IPS-18c (cell line): ENCODE measurements at regions not wholly inside any gene's neighbourhood (a gene's known extent, or its start where the extent isn't known, plus 50 kb on each side); places are given as distances from the start of the nearest gene placed in this dataset.

ENCODE experiments used
- H3K4me3 ChIP-seq: 2 replicates; pipeline ENCODE4 v1.7.0; 2013; ENCODE audit warnings: low read depth, mild to moderate bottlenecking, low read length, moderate library complexity; ENCODE audit not compliant: insufficient read depth
- H3K9me3 ChIP-seq: one replicate; pipeline ENCODE4 v1.6.1; 2013; ENCODE audit warnings: mild to moderate bottlenecking, low read length, moderate library complexity; ENCODE audit not compliant: control insufficient read depth, insufficient read depth

GRCh38 chr2:160650196-160651118 lies 156.8 kb upstream of the RBMS1 start:
- Histone ChIP-seq H3K9me3 (no peaks in the 10 kb centered on the region), H3K4me3 (no peak overlapping the region)

GRCh38 chr2:160651416-160652200 lies 158.0 kb upstream of the RBMS1 start:
- H3K9me3 ChIP-seq: no peaks in the 10 kb centered on the region
- no peak overlapping the region for H3K4me3 ChIP-seq

GRCh38 chr2:160652236-160652635 lies 158.6 kb upstream of the RBMS1 start:
- Histone ChIP-seq H3K9me3 (no peaks in the 10 kb centered on the region), H3K4me3 (no peak overlapping the region)

GRCh38 chr2:160657196-160657595 lies 163.6 kb upstream of the RBMS1 start:
- Histone ChIP-seq H3K9me3 (no peaks in the 10 kb centered on the region), H3K4me3 (no peak overlapping the region)

GRCh38 chr2:160658851-160659250 lies 165.2 kb upstream of the RBMS1 start:
- Histone ChIP-seq H3K9me3 (no peaks in the 10 kb centered on the region), H3K4me3 (no peak overlapping the region)

GRCh38 chr2:160660741-160661140 lies 167.1 kb upstream of the RBMS1 start:
- H3K4me3 ChIP-seq: no peak overlapping the region
- H3K9me3 ChIP-seq: no peaks in the 10 kb centered on the region

- H3K4me3 ChIP-seq: no peak overlapping the region
- no peaks in the 10 kb centered on the region for H3K9me3 ChIP-seq
Observed at GRCh38 chr2:160664603-160665140, 171.1 kb upstream of the RBMS1 start.

- Histone ChIP-seq H3K9me3 (no peaks in the 10 kb centered on the region), H3K4me3 (no peak overlapping the region)
Observed at GRCh38 chr2:160666154-160667060, 172.8 kb upstream of the RBMS1 start.

GRCh38 chr2:160667811-160668210 lies 174.2 kb upstream of the RBMS1 start:
- Histone ChIP-seq H3K4me3 (no peak overlapping the region), H3K9me3 (no peaks in the 10 kb centered on the region)

GRCh38 chr2:160670618-160671017 lies 177.0 kb upstream of the RBMS1 start:
- Histone ChIP-seq H3K4me3 (no peak overlapping the region), H3K9me3 (no peaks in the 10 kb centered on the region)

- no peak overlapping the region for H3K4me3 ChIP-seq
- H3K9me3 ChIP-seq: no peaks in the 10 kb centered on the region
Observed at GRCh38 chr2:160672211-160672610, 178.6 kb upstream of the RBMS1 start.

- no peak overlapping the region for H3K4me3 ChIP-seq
- no peaks in the 10 kb centered on the region for H3K9me3 ChIP-seq
Observed at GRCh38 chr2:160674146-160674750, 180.6 kb upstream of the RBMS1 start.

GRCh38 chr2:160679686-160680085 lies 186.1 kb upstream of the RBMS1 start:
- Histone ChIP-seq H3K9me3 (no peaks in the 10 kb centered on the region), H3K4me3 (no peak overlapping the region)

- no peaks in the 10 kb centered on the region for H3K9me3 ChIP-seq
- no peak overlapping the region for H3K4me3 ChIP-seq
Observed at GRCh38 chr2:160680294-160680693, 186.7 kb upstream of the RBMS1 start.

- Histone ChIP-seq H3K9me3 (no peaks in the 10 kb centered on the region), H3K4me3 (no peak overlapping the region)
Observed at GRCh38 chr2:160680974-160681373, 187.4 kb upstream of the RBMS1 start.

GRCh38 chr2:160683206-160683605 lies 189.6 kb upstream of the RBMS1 start:
- no peak overlapping the region for H3K4me3 ChIP-seq
- no peaks in the 10 kb centered on the region for H3K9me3 ChIP-seq

GRCh38 chr2:160687629-160688028 lies 194.0 kb upstream of the RBMS1 start:
- Histone ChIP-seq H3K4me3 (no peak overlapping the region), H3K9me3 (no peaks in the 10 kb centered on the region)
